ENCODE measurements at regions not wholly inside any gene's neighbourhood (a gene's known extent, or its start where the extent isn't known, plus 50 kb on each side); places are given as distances from the start of the nearest gene placed in this dataset.

GRCh38 chr16:27676839-27677238, 126.9 kb downstream of the KATNIP start:
- TF ChIP-seq, protein P1, sequence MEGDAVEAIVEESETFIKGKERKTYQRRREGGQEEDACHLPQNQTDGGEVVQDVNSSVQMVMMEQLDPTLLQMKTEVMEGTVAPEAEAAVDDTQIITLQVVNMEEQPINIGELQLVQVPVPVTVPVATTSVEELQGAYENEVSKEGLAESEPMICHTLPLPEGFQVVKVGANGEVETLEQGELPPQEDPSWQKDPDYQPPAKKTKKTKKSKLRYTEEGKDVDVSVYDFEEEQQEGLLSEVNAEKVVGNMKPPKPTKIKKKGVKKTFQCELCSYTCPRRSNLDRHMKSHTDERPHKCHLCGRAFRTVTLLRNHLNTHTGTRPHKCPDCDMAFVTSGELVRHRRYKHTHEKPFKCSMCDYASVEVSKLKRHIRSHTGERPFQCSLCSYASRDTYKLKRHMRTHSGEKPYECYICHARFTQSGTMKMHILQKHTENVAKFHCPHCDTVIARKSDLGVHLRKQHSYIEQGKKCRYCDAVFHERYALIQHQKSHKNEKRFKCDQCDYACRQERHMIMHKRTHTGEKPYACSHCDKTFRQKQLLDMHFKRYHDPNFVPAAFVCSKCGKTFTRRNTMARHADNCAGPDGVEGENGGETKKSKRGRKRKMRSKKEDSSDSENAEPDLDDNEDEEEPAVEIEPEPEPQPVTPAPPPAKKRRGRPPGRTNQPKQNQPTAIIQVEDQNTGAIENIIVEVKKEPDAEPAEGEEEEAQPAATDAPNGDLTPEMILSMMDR (IDR thresholded peaks at IDR 0.05), result no peak
- TF ChIP-seq POLR2A (IDR thresholded peaks at IDR 0.05), result no peak

Measured in heart left ventricle (tissue), 13 donors.